Thymus (tissue), 11 donors: ENCODE measurements at regions not wholly inside any gene's neighbourhood (a gene's known extent, or its start where the extent isn't known, plus 50 kb on each side); places are given as distances from the start of the nearest gene placed in this dataset.
A peak's percentile ranks its signal among the peaks of the same experiment; 100 is the strongest.
"Not testable (repeated sequence)": the region's sequence is repeated elsewhere in the genome, so short reads cannot be mapped to it uniquely, and the experiment has no call there.

ENCODE experiments used
- DNase-seq, 9 donors: peaks; one replicate each; pipeline ENCODE4 v3.0.0-alpha.2; 2013; ENCODE audit warnings: low spot score in 9 of 9, low read depth in 6 of 9, missing footprints in 1 of 9
- H3K27ac ChIP-seq, 2 donors: one replicate each; pipeline ENCODE4 v1.5.1; 2013; ENCODE audit warnings: control low read depth in 1 of 2, low read depth in 1 of 2, low read length in 1 of 2, mild to moderate bottlenecking in 1 of 2, moderate library complexity in 1 of 2
- H3K27me3 ChIP-seq, 2 donors: one replicate each; pipeline ENCODE4 v1.5.1; 2013; ENCODE audit warnings: low read length in 1 of 2; ENCODE audit not compliant: control insufficient read depth in 2 of 2, insufficient read depth in 1 of 2
- H3K36me3 ChIP-seq, 2 donors: one replicate each; pipeline ENCODE4 v1.5.1; 2013; ENCODE audit warnings: low read length in 1 of 2, mild to moderate bottlenecking in 1 of 2, moderate library complexity in 1 of 2; ENCODE audit not compliant: control insufficient read depth in 2 of 2, insufficient read depth in 2 of 2
- H3K4me1 ChIP-seq, 2 donors: one replicate each; pipeline ENCODE4 v1.5.1; 2013; ENCODE audit warnings: low read length in 2 of 2; ENCODE audit not compliant: control insufficient read depth in 2 of 2, insufficient read depth in 2 of 2
- H3K4me3 ChIP-seq, 2 donors: one replicate each; pipeline ENCODE4 v1.5.1; 2013; ENCODE audit warnings: low read length in 2 of 2, control low read depth in 1 of 2, mild to moderate bottlenecking in 1 of 2
- H3K9me3 ChIP-seq, 2 donors: one replicate each; pipeline ENCODE4 v1.5.1; 2013; ENCODE audit warnings: low read length in 1 of 2, mild to moderate bottlenecking in 1 of 2; ENCODE audit not compliant: control insufficient read depth in 2 of 2, insufficient read depth in 1 of 2
- WGBS: extraction: QIAGEN DNeasy Blood & Tissue Kit; methylation state at CpG from one replicate; pipeline ENCODE4 v1.1.7; 2013; 5-methylcytosine and 5-hydroxymethylcytosine counted together
- donor health status: healthy.

DNA sequence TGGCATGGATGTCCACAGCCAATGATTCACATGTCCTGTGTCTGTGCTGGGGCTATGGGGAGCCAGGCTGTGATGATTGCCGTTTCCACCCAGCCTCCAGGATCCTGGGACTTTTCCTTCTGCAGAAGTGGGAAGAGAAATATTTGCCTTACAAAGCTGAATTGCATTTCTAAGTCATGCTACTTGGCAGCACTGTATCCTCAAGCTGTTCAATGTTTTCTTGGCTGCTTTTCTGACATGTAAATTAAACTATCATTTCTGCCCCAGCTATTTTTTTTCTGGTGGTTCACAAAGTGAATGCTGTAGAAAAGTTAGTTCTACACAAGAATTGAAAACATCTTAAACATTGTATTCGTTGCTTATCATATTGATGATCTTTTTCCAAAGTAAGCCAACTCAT is 51.9 kb upstream of the TCERG1L start:
- DNase-seq, result no peak
- Histone ChIP-seq H3K4me3 (no peak overlapping the region), H3K9me3 (no peaks in the 10 kb centered on the region), H3K4me1 (no peaks in the 10 kb centered on the region), H3K27me3 (no peaks in the 10 kb centered on the region), H3K27ac (no peak overlapping the region), H3K36me3 (no peaks in the 10 kb centered on the region)
- 84% methylated on average over 2 of the region's 2 CpGs for WGBS

DNA sequence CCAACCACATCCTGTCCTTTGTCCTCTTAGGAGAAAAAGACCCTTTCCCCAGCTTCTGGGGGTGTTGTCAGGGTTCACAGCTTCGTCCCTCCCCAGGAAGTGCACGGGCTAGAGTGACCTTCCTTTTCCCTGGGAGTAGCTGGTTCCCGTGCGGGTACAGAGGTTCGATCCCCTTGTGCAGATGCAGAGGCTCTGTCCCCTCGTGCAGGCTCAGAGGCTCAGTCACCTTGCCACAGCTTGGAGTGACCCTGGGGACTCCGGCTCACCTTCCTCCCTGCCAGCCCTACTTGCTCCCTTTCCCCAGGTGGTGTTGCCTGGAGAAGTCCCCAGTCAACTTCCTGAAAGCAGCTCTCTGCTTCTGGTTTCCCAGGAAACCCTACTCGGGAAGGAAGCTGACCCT is 60.0 kb upstream of the TCERG1L start:
- no peak for DNase-seq
- no peaks in the 10 kb centered on the region for H3K9me3 ChIP-seq
- H3K27ac ChIP-seq, result no peak overlapping the region
- H3K36me3 ChIP-seq, result no peaks in the 10 kb centered on the region
- H3K27me3 ChIP-seq, result no peaks in the 10 kb centered on the region
- H3K4me1 ChIP-seq, result no peaks in the 10 kb centered on the region
- no peak overlapping the region for H3K4me3 ChIP-seq
- 51% methylated on average over 8 of the region's 8 CpGs for WGBS

DNA sequence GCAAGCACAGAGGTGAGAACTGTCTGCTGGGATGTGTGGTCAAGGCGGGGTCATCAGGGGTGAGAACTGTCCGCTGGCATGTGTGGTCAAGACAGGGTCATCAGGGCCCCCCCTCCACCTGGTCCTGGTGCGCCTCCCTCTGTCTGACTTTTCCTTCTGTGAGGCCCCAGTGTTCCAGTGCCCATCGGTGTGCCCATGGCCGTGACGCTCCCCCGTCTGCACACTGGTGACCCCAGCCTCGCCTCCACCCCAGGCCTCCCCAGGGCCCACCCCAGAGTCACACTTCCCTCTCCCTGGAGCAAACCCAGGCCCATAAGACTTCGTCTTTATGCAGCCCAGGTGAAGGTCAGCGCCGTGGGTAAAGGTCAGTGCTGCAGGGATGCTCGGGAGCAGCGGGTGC is 70.1 kb upstream of the TCERG1L start:
- no peaks in the 10 kb centered on the region for H3K36me3 ChIP-seq
- no peak overlapping the region for H3K27ac ChIP-seq
- no peaks in the 10 kb centered on the region for H3K9me3 ChIP-seq
- no peak for DNase-seq
- no peak overlapping the region for H3K4me3 ChIP-seq
- H3K4me1 ChIP-seq, result no peaks in the 10 kb centered on the region
- H3K27me3 ChIP-seq, result no peaks in the 10 kb centered on the region
- 90% methylated on average over 13 of the region's 13 CpGs for WGBS

GRCh38 chr10:131385161-131385872 is 73.8 kb upstream of the TCERG1L start:
- not testable (repeated sequence) for H3K9me3 ChIP-seq, DNase-seq, H3K36me3 ChIP-seq, H3K27ac ChIP-seq, H3K4me3 ChIP-seq, H3K27me3 ChIP-seq, H3K4me1 ChIP-seq
- 77% methylated on average over 9 of the region's 9 CpGs for WGBS

- Histone ChIP-seq H3K27ac (no peak overlapping the region), H3K4me3 (no peak overlapping the region), H3K27me3 (no peaks in the 10 kb centered on the region), H3K4me1 (no peaks in the 10 kb centered on the region), H3K9me3 (no peaks in the 10 kb centered on the region), H3K36me3 (no peaks in the 10 kb centered on the region)
- no peak for DNase-seq
- WGBS, result 37% methylated on average over 11 of the region's 11 CpGs
These were observed 75.6 kb upstream of the TCERG1L start for GRCh38 chr10:131387018-131387529.

- Histone ChIP-seq H3K4me1 (no peaks in the 10 kb centered on the region), H3K4me3 (no peak overlapping the region), H3K36me3 (no peaks in the 10 kb centered on the region), H3K27me3 (no peaks in the 10 kb centered on the region), H3K9me3 (no peaks in the 10 kb centered on the region), H3K27ac (no peak overlapping the region)
- 89% methylated on average over 5 of the region's 5 CpGs for WGBS
- no peak for DNase-seq
These were observed 80.4 kb upstream of the TCERG1L start for GRCh38 chr10:131391936-131392335.

GRCh38 chr10:131396121-131397050 is 84.9 kb upstream of the TCERG1L start:
- Histone ChIP-seq H3K36me3 (no peaks in the 10 kb centered on the region), H3K27ac (peak overlapping the region in 1 of 2 donors; percentile 32), H3K27me3 (no peaks in the 10 kb centered on the region), H3K4me1 (no peaks in the 10 kb centered on the region), H3K4me3 (no peak overlapping the region), H3K9me3 (no peaks in the 10 kb centered on the region)
- DNase-seq, result peak in 1 of 9 donors; percentile 5
- WGBS, result 79% methylated on average over 20 of the region's 20 CpGs

- Histone ChIP-seq H3K36me3 (no peaks in the 10 kb centered on the region), H3K27ac (no peak overlapping the region), H3K4me1 (no peaks in the 10 kb centered on the region), H3K4me3 (no peak overlapping the region), H3K9me3 (no peaks in the 10 kb centered on the region), H3K27me3 (no peaks in the 10 kb centered on the region)
- no peak for DNase-seq
- WGBS, result 80% methylated on average over 5 of the region's 5 CpGs
These were observed 86.6 kb upstream of the TCERG1L start for GRCh38 chr10:131398166-131398565.

DNA sequence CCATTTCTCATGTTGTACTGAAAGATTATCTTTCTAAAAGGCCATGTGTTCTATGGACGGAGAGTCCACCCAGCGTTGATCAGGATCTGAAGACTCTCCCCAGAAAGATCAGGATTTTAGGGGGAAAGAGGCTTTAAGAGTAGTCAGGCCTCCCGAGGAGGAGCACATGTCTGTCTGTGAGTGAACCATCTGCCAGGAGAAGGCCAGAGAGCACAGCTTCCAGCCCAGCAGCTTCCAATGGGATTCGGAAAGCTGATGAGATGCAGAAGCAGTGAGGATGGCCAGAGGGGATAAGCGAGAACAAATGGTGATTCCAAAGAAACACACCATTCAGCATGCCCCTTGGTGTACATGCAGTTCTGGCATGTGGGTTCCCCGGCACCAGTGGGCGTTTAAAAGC is 88.5 kb upstream of the TCERG1L start:
- H3K27me3 ChIP-seq, result no peaks in the 10 kb centered on the region
- 85% methylated on average over 7 of the region's 7 CpGs for WGBS
- H3K4me3 ChIP-seq, result no peak overlapping the region
- H3K27ac ChIP-seq, result no peak overlapping the region
- DNase-seq, result no peak
- no peaks in the 10 kb centered on the region for H3K9me3 ChIP-seq
- H3K36me3 ChIP-seq, result no peaks in the 10 kb centered on the region
- no peaks in the 10 kb centered on the region for H3K4me1 ChIP-seq
